Inflammatory macrophage treated with lipopolysaccharide for 4 hours (primary cell): ENCODE measurements at regions not wholly inside any gene's neighbourhood (a gene's known extent, or its start where the extent isn't known, plus 50 kb on each side); places are given as distances from the start of the nearest gene placed in this dataset.

Experiments
- DNase-seq: peaks from one replicate; pipeline ENCODE4 v3.0.0-alpha.2; 2020

- no peak for DNase-seq
These were observed 176.7 kb upstream of the PKDCC start for GRCh38 chr2:41871080-41871479.

- DNase-seq = no peak
These were observed 175.2 kb upstream of the PKDCC start for GRCh38 chr2:41872646-41873045.

GRCh38 chr2:41873102-41874031, 174.5 kb upstream of the PKDCC start:
- no peak for DNase-seq

GRCh38 chr2:41877114-41877678, 170.6 kb upstream of the PKDCC start:
- DNase-seq = no peak

- DNase-seq = no peak
These were observed 169.8 kb upstream of the PKDCC start for GRCh38 chr2:41878056-41878455.

GRCh38 chr2:41878716-41879234, 169.0 kb upstream of the PKDCC start:
- no peak for DNase-seq

- DNase-seq = no peak
These were observed 168.4 kb upstream of the PKDCC start for GRCh38 chr2:41879235-41879916.

- no peak for DNase-seq
These were observed 167.1 kb upstream of the PKDCC start for GRCh38 chr2:41880561-41881243.

GRCh38 chr2:41881249-41881648, 166.6 kb upstream of the PKDCC start:
- DNase-seq = no peak

GRCh38 chr2:41884718-41885117, 163.1 kb upstream of the PKDCC start:
- no peak for DNase-seq

- DNase-seq = no peak
These were observed 161.6 kb upstream of the PKDCC start for GRCh38 chr2:41886145-41886664.

GRCh38 chr2:41886757-41887156, 161.1 kb upstream of the PKDCC start:
- no peak for DNase-seq

GRCh38 chr2:41890341-41890740, 157.5 kb upstream of the PKDCC start:
- no peak for DNase-seq

GRCh38 chr2:41892476-41892875, 155.3 kb upstream of the PKDCC start:
- DNase-seq = no peak

GRCh38 chr2:41894563-41895333, 153.1 kb upstream of the PKDCC start:
- DNase-seq = no peak

- no peak for DNase-seq
These were observed 152.5 kb upstream of the PKDCC start for GRCh38 chr2:41895334-41895664.

- DNase-seq = no peak
These were observed 151.5 kb upstream of the PKDCC start for GRCh38 chr2:41896186-41896846.

- no peak for DNase-seq
These were observed 148.6 kb upstream of the PKDCC start for GRCh38 chr2:41899189-41899588.

GRCh38 chr2:41900101-41900577, 147.7 kb upstream of the PKDCC start:
- DNase-seq = no peak

GRCh38 chr2:41902897-41903296, 144.9 kb upstream of the PKDCC start:
- no peak for DNase-seq

- DNase-seq = no peak
These were observed 144.2 kb upstream of the PKDCC start for GRCh38 chr2:41903474-41904135.
